Keratinocyte (primary cell): ENCODE measurements at regions not wholly inside any gene's neighbourhood (a gene's known extent, or its start where the extent isn't known, plus 50 kb on each side); places are given as distances from the start of the nearest gene placed in this dataset.

Experiments
- DNase-seq: peaks from one replicate; pipeline ENCODE4 v3.0.0-alpha.2; 2011; ENCODE audit warnings: low read depth, missing footprints, low spot score
- FAIRE-seq: peaks from 2 replicates; lab custom pipeline; 2011; peaks lifted over from hg19 to GRCh38; lab: Jason Lieb, UNC
- H2AFZ ChIP-seq: 2 replicates; pipeline ENCODE4 v1.6.0; 2012; ENCODE audit warnings: low read length, control low read depth, inconsistent platforms; ENCODE audit not compliant: control insufficient read depth
- H3K27ac ChIP-seq: 2 replicates; pipeline ENCODE4 v1.5.1; 2011; ENCODE audit warnings: low read length; ENCODE audit not compliant: control insufficient read depth, insufficient read depth
- H3K27me3 ChIP-seq: 3 replicates; pipeline ENCODE4 v1.6.0; 2011; ENCODE audit warnings: low read length; ENCODE audit not compliant: control insufficient read depth, insufficient read depth; ENCODE audit errors: extremely low read depth
- H3K36me3 ChIP-seq, 2 experiments: 2 replicates in 1 of 2; 3 replicates in 1 of 2; pipeline ENCODE4 v1.5.1; 2011; ENCODE audit warnings: low read length in 2 of 2, mild to moderate bottlenecking in 1 of 2; ENCODE audit not compliant: control insufficient read depth in 2 of 2, insufficient read depth in 2 of 2; ENCODE audit errors: extremely low read depth in 1 of 2
- H3K4me1 ChIP-seq: 3 replicates; pipeline ENCODE4 v1.5.1; 2011; ENCODE audit warnings: low read length; ENCODE audit not compliant: control insufficient read depth, insufficient read depth; ENCODE audit errors: extremely low read depth
- H3K4me2 ChIP-seq: 3 replicates; pipeline ENCODE4 v1.6.0; 2011; ENCODE audit warnings: low read depth, low read length; ENCODE audit not compliant: control insufficient read depth, insufficient read depth; ENCODE audit errors: extremely low read depth
- H3K4me3 ChIP-seq, 3 experiments: fragments of 200-600 bp in 1 of 3; sonication (generic) in 1 of 3; 2 replicates in 2 of 3; 3 replicates in 1 of 3; pipeline ENCODE4 v1.5.1; 2011 to 2016; ENCODE audit warnings: low read length in 3 of 3, mild to moderate bottlenecking in 3 of 3, control low read depth in 2 of 3, inconsistent platforms in 1 of 3, low read depth in 1 of 3, mixed read lengths in 1 of 3, mixed run types in 1 of 3, moderate library complexity in 1 of 3; ENCODE audit not compliant: control insufficient read depth in 2 of 3, insufficient read depth in 2 of 3; ENCODE audit errors: extremely low read depth in 1 of 3
- H3K79me2 ChIP-seq: 2 replicates; pipeline ENCODE4 v1.6.0; 2012; ENCODE audit warnings: low read length; ENCODE audit not compliant: control insufficient read depth, insufficient read depth
- H3K9ac ChIP-seq: 3 replicates; pipeline ENCODE4 v1.6.0; 2011; ENCODE audit warnings: low read length; ENCODE audit not compliant: control insufficient read depth, insufficient read depth; ENCODE audit errors: extremely low read depth
- H3K9me1 ChIP-seq: 3 replicates; pipeline ENCODE4 v1.6.0; 2011; ENCODE audit warnings: low read length; ENCODE audit not compliant: control insufficient read depth, insufficient read depth; ENCODE audit errors: extremely low read depth
- H3K9me3 ChIP-seq: 2 replicates; pipeline ENCODE4 v1.5.1; 2012; ENCODE audit warnings: low read depth, low read length; ENCODE audit not compliant: control insufficient read depth
- H4K20me1 ChIP-seq: 3 replicates; pipeline ENCODE4 v1.6.0; 2011; ENCODE audit warnings: low read length; ENCODE audit not compliant: control insufficient read depth, insufficient read depth; ENCODE audit errors: extremely low read depth
- EZH2 ChIP-seq: IDR thresholded peaks from one replicate; pipeline ENCODE4 v1.6.1; 2012; ENCODE audit warnings: inconsistent platforms, mild to moderate bottlenecking, low read length, moderate library complexity
- dilution Hi-C: fragments of 300-500 bp; cut with MboI; formaldehyde crosslinking; loops from one replicate; pipeline ENCODE4 v1.7.0; 2020; ENCODE audit warnings: low sequenced_read_pairs; ENCODE audit not compliant: extremely low pct_ligation_motif_present
- TF ChIP-seq, protein P1 (sequence below), 3 experiments: IDR thresholded peaks in 1 of 3; conservative IDR thresholded peaks in 1 of 3; optimal IDR thresholded peaks in 1 of 3; 2 replicates in 2 of 3; 3 replicates in 1 of 3; pipeline versions ENCODE3 to v1.5.1; 2011; ENCODE audit warnings: low read length in 3 of 3, mild to moderate bottlenecking in 3 of 3, moderate library complexity in 2 of 3, control low read depth in 1 of 3, inconsistent platforms in 1 of 3; ENCODE audit not compliant: insufficient read depth in 2 of 3; ENCODE audit errors: extremely low read depth in 1 of 3

DNA sequence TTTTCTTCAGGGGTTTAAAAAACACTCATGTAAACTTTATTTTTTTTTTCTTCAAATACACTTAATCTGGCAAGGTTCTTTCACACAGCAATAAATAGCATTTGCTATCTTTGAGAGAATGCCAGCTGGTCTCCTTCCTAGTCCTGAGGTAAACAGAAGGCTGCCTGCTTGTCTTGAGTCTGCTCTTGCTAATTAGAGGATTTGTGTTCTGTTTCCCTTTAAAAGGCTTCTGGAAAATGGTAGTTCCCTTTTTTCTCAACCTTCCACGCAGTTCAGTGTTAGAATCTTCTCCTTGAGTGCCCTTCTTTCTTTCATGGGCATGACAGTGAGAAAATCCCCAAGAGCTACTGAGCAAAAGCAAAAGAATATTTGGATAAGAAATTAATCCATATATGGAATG, 92.3 kb upstream of the DCN start:
- dilution Hi-C loops, result no loop called here
- no peaks in the 10 kb centered on the region for H3K9me3 ChIP-seq
- TF ChIP-seq, protein P1, sequence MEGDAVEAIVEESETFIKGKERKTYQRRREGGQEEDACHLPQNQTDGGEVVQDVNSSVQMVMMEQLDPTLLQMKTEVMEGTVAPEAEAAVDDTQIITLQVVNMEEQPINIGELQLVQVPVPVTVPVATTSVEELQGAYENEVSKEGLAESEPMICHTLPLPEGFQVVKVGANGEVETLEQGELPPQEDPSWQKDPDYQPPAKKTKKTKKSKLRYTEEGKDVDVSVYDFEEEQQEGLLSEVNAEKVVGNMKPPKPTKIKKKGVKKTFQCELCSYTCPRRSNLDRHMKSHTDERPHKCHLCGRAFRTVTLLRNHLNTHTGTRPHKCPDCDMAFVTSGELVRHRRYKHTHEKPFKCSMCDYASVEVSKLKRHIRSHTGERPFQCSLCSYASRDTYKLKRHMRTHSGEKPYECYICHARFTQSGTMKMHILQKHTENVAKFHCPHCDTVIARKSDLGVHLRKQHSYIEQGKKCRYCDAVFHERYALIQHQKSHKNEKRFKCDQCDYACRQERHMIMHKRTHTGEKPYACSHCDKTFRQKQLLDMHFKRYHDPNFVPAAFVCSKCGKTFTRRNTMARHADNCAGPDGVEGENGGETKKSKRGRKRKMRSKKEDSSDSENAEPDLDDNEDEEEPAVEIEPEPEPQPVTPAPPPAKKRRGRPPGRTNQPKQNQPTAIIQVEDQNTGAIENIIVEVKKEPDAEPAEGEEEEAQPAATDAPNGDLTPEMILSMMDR (optimal IDR thresholded peaks at IDR 0.05 in 1 of 3, IDR thresholded peaks at IDR 0.05 in 1 of 3, conservative IDR thresholded peaks at IDR 0.05 in 1 of 3; ENCODE audit: extremely low read depth in 1 of 3, insufficient read depth in 2 of 3, low read length in 3 of 3), result no peak
- no peak for TF ChIP-seq EZH2
- no peak for FAIRE-seq
- no peak overlapping the region for H3K9ac ChIP-seq
- no peaks in the 10 kb centered on the region for H3K36me3 ChIP-seq
- H3K4me3 ChIP-seq, result no peak overlapping the region
- no peaks in the 10 kb centered on the region for H3K9me1 ChIP-seq
- H3K79me2 ChIP-seq, result no peaks in the 10 kb centered on the region
- H3K4me1 ChIP-seq, result no peaks in the 10 kb centered on the region
- H3K4me2 ChIP-seq, result no peak overlapping the region
- H3K27ac ChIP-seq, result no peak overlapping the region
- no peaks in the 10 kb centered on the region for H3K27me3 ChIP-seq
- no peaks in the 10 kb centered on the region for H4K20me1 ChIP-seq
- H2AFZ ChIP-seq, result no peak overlapping the region
- no peak for DNase-seq

DNA sequence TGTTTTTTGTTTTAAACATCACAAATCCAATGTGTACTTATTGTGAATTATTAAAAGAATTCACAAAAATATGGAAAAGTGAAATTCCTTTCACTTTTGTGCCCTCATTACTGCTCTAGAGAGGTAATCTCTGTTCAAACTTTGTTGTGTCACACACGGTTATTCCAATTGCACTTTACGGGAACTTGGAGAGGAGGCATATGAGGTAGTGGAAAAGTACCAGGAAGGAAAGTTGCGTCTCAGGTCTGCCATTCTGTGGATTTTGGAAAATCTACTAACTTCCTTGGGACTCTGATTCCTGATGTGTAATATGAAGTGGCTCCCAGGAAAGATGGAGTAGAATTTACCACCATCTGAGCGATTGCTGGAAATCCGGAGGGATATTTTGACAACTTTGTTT, 90.9 kb upstream of the DCN start:
- TF ChIP-seq, protein P1 (optimal IDR thresholded peaks at IDR 0.05 in 1 of 3, IDR thresholded peaks at IDR 0.05 in 1 of 3, conservative IDR thresholded peaks at IDR 0.05 in 1 of 3; ENCODE audit: extremely low read depth in 1 of 3, insufficient read depth in 2 of 3, low read length in 3 of 3), result no peak
- TF ChIP-seq EZH2, result no peak
- DNase-seq (no peak), FAIRE-seq (no peak)
- no peak overlapping the region for H3K4me3 ChIP-seq
- H3K9ac ChIP-seq, result no peak overlapping the region
- no peaks in the 10 kb centered on the region for H4K20me1 ChIP-seq
- no peaks in the 10 kb centered on the region for H3K36me3 ChIP-seq
- H2AFZ ChIP-seq, result peak overlapping the region; percentile 41
- dilution Hi-C loops, result no loop called here
- no peak overlapping the region for H3K27ac ChIP-seq
- H3K27me3 ChIP-seq, result no peaks in the 10 kb centered on the region
- H3K9me3 ChIP-seq, result no peaks in the 10 kb centered on the region
- H3K9me1 ChIP-seq, result no peaks in the 10 kb centered on the region
- H3K4me2 ChIP-seq, result no peak overlapping the region
- no peaks in the 10 kb centered on the region for H3K79me2 ChIP-seq
- no peaks in the 10 kb centered on the region for H3K4me1 ChIP-seq
